ENCODE measurements at regions not wholly inside any gene's neighbourhood (a gene's known extent, or its start where the extent isn't known, plus 50 kb on each side); places are given as distances from the start of the nearest gene placed in this dataset.

DNA sequence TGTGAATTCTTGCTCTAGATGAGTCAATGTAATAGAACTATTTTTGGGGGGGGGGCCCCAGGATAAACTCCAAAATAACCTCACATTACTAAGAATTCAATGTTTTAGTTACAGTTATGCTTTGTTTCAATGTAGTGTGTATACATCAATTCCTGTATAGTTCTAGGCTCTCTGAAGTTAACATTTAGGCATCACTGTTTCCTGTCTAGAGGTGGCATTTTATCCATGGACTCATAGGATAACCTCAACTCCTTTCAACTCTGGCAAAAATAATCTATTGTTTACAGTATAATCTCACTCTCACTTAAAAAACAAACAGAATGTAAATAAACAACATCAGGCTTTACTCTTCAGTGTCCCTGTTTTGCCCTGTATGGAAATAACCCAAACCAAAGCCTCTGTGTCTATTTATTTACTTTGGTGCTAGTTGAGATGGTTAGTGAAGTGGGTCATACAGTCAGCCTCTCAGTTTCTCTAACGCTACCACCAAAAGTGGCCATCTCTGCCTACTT, 79.3 kb upstream of the MMADHC start:
- Histone ChIP-seq H3K4me3 (ENCODE audit: low read depth in 2 of 2, low read length in 1 of 2) (no peak overlapping the region), H3K27me3 (ENCODE audit: insufficient read depth) (no peaks in the 10 kb centered on the region), H3K79me2 (ENCODE audit: insufficient read depth) (no peaks in the 10 kb centered on the region), H3K4me2 (no peak overlapping the region), H2AFZ (ENCODE audit: low read depth) (no peak overlapping the region), H4K20me1 (ENCODE audit: insufficient read depth) (no peaks in the 10 kb centered on the region), H3K36me3 (replicated peaks in 1 of 2; ENCODE audit: control insufficient read depth in 1 of 2, insufficient read depth in 2 of 2, low read length in 1 of 2) (no peaks in the 10 kb centered on the region), H3F3A (replicated peaks; ENCODE audit: insufficient read depth) (peaks cover 7% of the 10 kb centered on the region), H3K9me2 (no peaks in the 10 kb centered on the region), H3K9ac (no peak overlapping the region), H3K27ac (ENCODE audit: low read depth in 2 of 2, low read length in 1 of 2) (no peak overlapping the region), H3K4me1 (ENCODE audit: control insufficient read depth in 1 of 2, insufficient read depth in 2 of 2, low read depth in 1 of 2, low read length in 1 of 2) (peaks cover 0 to 6% of the 10 kb centered on the region in 2 experiments; a peak in 1 of 4 replicates), H3K9me3 (no peaks in the 10 kb centered on the region)
- no peak for DNase-seq
- POLR2A ChIA-PET, result no interaction called here
- CTCF ChIA-PET, result no interaction called here
- TF ChIP-seq RAD21 (IDR thresholded peaks at IDR 0.05; ENCODE audit: low read length) (no peak), NFIC (IDR thresholded peaks at IDR 0.05; ENCODE audit: borderline replicate concordance) (no peak), ELF1 (IDR thresholded peaks at IDR 0.05) (no peak), RXRA (IDR thresholded peaks at IDR 0.05; ENCODE audit: borderline replicate concordance, low read depth) (no peak), RFX5 (IDR thresholded peaks at IDR 0.05; ENCODE audit: low read length) (no peak), YY1 (IDR thresholded peaks at IDR 0.05; ENCODE audit: low read depth) (no peak), GATA2 (CRISPR knock-in tag; IDR thresholded peaks at IDR 0.05) (no peak), MEF2A (IDR thresholded peaks at IDR 0.05; ENCODE audit: borderline replicate concordance, low read depth) (no peak), GABPA (IDR thresholded peaks at IDR 0.05; ENCODE audit: low read depth) (no peak), TEAD4 (IDR thresholded peaks at IDR 0.05; ENCODE audit: borderline replicate concordance, insufficient read depth) (no peak), CHD2 (IDR thresholded peaks at IDR 0.05; ENCODE audit: low read length, partially characterized antibody) (no peak), FOXM1 (IDR thresholded peaks at IDR 0.05; ENCODE audit: low read depth) (no peak), FOXJ3 (CRISPR knock-in tag; IDR thresholded peaks at IDR 0.05) (no peak), RCOR1 (IDR thresholded peaks at IDR 0.05; ENCODE audit: low read length) (no peak)
- TF ChIP-seq, protein P1, sequence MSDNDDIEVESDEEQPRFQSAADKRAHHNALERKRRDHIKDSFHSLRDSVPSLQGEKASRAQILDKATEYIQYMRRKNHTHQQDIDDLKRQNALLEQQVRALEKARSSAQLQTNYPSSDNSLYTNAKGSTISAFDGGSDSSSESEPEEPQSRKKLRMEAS (IDR thresholded peaks at IDR 0.05; ENCODE audit: low read depth), result no peak
- TF ChIP-seq, protein P2, sequence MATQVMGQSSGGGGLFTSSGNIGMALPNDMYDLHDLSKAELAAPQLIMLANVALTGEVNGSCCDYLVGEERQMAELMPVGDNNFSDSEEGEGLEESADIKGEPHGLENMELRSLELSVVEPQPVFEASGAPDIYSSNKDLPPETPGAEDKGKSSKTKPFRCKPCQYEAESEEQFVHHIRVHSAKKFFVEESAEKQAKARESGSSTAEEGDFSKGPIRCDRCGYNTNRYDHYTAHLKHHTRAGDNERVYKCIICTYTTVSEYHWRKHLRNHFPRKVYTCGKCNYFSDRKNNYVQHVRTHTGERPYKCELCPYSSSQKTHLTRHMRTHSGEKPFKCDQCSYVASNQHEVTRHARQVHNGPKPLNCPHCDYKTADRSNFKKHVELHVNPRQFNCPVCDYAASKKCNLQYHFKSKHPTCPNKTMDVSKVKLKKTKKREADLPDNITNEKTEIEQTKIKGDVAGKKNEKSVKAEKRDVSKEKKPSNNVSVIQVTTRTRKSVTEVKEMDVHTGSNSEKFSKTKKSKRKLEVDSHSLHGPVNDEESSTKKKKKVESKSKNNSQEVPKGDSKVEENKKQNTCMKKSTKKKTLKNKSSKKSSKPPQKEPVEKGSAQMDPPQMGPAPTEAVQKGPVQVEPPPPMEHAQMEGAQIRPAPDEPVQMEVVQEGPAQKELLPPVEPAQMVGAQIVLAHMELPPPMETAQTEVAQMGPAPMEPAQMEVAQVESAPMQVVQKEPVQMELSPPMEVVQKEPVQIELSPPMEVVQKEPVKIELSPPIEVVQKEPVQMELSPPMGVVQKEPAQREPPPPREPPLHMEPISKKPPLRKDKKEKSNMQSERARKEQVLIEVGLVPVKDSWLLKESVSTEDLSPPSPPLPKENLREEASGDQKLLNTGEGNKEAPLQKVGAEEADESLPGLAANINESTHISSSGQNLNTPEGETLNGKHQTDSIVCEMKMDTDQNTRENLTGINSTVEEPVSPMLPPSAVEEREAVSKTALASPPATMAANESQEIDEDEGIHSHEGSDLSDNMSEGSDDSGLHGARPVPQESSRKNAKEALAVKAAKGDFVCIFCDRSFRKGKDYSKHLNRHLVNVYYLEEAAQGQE (IDR thresholded peaks at IDR 0.05; ENCODE audit: low read depth, low read length), result no peak
- TF ChIP-seq, protein P3, sequence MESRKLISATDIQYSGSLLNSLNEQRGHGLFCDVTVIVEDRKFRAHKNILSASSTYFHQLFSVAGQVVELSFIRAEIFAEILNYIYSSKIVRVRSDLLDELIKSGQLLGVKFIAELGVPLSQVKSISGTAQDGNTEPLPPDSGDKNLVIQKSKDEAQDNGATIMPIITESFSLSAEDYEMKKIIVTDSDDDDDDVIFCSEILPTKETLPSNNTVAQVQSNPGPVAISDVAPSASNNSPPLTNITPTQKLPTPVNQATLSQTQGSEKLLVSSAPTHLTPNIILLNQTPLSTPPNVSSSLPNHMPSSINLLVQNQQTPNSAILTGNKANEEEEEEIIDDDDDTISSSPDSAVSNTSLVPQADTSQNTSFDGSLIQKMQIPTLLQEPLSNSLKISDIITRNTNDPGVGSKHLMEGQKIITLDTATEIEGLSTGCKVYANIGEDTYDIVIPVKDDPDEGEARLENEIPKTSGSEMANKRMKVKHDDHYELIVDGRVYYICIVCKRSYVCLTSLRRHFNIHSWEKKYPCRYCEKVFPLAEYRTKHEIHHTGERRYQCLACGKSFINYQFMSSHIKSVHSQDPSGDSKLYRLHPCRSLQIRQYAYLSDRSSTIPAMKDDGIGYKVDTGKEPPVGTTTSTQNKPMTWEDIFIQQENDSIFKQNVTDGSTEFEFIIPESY (IDR thresholded peaks at IDR 0.05; ENCODE audit: borderline replicate concordance, low read depth), result no peak
- TF ChIP-seq, protein P4, sequence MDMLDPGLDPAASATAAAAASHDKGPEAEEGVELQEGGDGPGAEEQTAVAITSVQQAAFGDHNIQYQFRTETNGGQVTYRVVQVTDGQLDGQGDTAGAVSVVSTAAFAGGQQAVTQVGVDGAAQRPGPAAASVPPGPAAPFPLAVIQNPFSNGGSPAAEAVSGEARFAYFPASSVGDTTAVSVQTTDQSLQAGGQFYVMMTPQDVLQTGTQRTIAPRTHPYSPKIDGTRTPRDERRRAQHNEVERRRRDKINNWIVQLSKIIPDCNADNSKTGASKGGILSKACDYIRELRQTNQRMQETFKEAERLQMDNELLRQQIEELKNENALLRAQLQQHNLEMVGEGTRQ (IDR thresholded peaks at IDR 0.05; ENCODE audit: borderline replicate concordance, low read depth, low read length), result no peak
- WGBS (ENCODE audit: low lambda C conversion rate), result 96% methylated on average over 1 of the region's 1 CpG
